GM13976 (cell line): ENCODE measurements at regions not wholly inside any gene's neighbourhood (a gene's known extent, or its start where the extent isn't known, plus 50 kb on each side); places are given as distances from the start of the nearest gene placed in this dataset.
"Not testable (repeated sequence)": the region's sequence is repeated elsewhere in the genome, so short reads cannot be mapped to it uniquely, and the experiment has no call there.

Source experiments
- DNase-seq: peaks from one replicate; pipeline ENCODE4 v3.0.0; 2012; ENCODE audit warnings: low spot score
- in situ Hi-C: fragments of 300-500 bp; cut with MboI; formaldehyde crosslinking; loops from one replicate; pipeline ENCODE4 v1.12.0; 2022; ENCODE audit warnings: low sequenced_read_pairs, mixed read lengths, inconsistent platforms; ENCODE audit not compliant: unreplicated experiment
- TF ChIP-seq, protein P1 (sequence below): IDR thresholded peaks from 2 replicates; pipeline ENCODE4 v1.5.1; 2012; ENCODE audit warnings: borderline replicate concordance, mild to moderate bottlenecking; ENCODE audit not compliant: insufficient read depth; ENCODE audit errors: extremely low read depth, missing control alignments, control extremely low read depth

DNA sequence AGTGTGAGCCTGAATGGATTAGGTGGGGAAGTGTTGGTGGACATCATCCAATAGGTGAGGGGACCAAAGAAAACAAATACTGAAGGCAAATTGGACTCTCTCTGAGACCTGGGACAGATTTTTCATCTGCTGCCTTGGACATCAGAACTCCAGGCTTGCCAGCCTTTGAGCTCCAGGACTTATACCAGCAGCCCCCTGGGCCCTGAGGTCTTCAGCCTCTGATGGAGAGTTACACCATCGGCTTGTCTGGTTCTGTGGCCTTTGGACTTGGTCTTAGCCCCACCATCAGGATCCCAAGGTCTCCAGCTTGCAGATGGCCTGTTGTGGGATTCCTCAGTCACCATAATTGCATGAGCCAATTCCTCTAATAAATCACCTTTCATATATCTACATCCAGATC lies 80.8 kb upstream of the SLC8A3 start:
- TF ChIP-seq, protein P1, sequence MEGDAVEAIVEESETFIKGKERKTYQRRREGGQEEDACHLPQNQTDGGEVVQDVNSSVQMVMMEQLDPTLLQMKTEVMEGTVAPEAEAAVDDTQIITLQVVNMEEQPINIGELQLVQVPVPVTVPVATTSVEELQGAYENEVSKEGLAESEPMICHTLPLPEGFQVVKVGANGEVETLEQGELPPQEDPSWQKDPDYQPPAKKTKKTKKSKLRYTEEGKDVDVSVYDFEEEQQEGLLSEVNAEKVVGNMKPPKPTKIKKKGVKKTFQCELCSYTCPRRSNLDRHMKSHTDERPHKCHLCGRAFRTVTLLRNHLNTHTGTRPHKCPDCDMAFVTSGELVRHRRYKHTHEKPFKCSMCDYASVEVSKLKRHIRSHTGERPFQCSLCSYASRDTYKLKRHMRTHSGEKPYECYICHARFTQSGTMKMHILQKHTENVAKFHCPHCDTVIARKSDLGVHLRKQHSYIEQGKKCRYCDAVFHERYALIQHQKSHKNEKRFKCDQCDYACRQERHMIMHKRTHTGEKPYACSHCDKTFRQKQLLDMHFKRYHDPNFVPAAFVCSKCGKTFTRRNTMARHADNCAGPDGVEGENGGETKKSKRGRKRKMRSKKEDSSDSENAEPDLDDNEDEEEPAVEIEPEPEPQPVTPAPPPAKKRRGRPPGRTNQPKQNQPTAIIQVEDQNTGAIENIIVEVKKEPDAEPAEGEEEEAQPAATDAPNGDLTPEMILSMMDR: no peak
- in situ Hi-C loops: no loop called here
- no peak for DNase-seq

DNA sequence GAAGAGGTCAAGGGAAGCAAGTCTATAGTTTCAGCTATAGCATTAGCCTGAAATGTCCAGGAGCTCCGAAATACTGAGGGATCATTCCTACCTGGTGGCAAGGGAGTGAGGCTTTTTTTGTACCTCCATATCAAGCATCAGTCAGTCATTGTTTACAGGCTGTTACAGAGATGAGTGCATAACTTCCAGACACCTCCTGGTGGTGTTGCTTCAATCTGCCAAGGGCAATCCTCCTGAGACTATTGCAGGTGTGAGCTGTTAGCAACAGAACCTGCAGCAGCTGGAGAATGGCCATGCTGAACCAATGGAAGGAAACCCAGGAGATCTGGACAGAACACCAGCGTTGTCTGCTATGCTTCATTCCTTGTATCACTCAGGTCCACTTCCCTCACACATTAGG lies 80.0 kb upstream of the SLC8A3 start:
- in situ Hi-C loops: no loop called here
- TF ChIP-seq, protein P1: no peak
- no peak for DNase-seq

DNA sequence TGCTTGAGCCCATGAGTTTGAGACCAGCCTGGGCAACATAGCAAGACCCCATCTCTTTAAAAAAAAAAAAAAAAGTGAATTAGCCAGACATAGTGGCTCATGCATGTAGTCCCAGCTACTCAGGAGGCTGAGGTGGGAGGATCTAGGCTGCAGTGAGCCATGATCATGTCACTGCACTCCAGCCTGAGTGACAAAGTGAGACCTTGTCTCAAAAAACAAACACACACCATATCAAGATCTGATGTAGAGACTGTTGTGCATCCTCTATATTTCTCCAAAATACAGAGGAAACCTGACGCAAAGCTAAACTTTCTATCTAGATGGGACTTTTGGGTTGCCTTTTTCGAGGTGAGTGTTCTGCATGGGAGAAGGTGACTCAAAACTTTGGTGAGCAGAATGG lies 77.4 kb upstream of the SLC8A3 start:
- in situ Hi-C loops: no loop called here
- DNase-seq: no peak
- TF ChIP-seq, protein P1: no peak

DNA sequence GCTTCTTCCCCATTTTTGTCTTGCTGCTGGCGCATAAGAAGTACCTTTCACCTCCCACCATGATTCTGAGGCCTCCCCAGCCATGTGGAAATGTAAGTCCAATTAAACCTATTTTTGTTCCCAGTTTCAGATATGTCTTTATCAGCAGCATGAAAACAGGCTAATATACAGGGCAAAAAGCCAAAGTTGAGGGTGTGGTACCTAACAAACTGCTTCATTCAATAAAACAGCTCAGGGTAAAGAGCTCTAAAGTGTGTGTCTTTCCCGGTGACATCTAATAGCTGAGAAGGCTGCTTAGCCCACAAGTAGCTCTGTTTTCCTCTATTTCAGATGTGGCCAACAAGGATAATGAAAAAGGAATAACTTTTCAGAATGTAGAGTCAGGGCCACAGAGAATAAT lies 76.7 kb upstream of the SLC8A3 start:
- in situ Hi-C loops: no loop called here
- DNase-seq: no peak
- TF ChIP-seq, protein P1: no peak

DNA sequence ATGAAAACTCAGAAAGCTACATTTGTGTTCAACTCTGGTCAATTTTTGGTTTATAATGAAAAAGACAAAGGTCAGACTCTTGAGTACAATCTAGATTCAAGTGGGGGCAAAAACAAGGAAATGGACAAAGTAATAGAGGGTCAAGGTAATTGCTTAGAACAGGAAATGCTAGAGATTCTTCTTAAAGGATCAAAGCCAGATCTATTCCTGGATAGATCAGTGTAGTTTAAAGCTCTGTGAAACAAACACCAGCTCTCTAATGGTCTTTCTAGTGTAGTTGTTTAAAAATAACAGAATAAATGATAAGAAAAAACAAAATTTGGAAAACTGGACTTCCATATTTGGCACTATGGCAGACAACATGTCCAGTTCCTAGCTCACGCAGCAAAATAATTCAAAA lies 70.7 kb upstream of the SLC8A3 start:
- TF ChIP-seq, protein P1: no peak
- in situ Hi-C loops: no loop called here

DNA sequence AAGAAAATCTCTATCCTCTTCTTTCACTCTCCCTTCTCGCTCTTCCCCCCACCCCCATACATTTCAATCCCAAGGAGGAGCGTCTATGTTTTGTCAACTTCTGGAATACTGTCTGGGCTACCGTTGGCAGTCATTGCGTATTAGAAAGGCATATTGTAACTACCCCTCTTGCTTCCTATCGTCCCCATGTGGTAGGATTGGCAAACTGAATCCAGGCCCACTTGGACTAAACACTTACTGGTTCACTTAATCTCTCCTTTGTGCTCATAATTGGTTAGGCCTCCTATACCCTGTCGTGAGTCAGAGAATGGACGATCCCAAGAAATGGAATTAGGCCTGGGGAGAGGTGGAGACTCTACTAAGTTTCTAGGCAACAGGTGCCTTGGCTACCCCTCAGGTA lies 68.8 kb upstream of the SLC8A3 start:
- peak; percentile 45 for DNase-seq
- in situ Hi-C loops: no loop called here
- TF ChIP-seq, protein P1: peak; percentile 41

More for the DNA sequence above, 70.7 kb upstream of the SLC8A3 start:
- DNase-seq: no peak

DNA sequence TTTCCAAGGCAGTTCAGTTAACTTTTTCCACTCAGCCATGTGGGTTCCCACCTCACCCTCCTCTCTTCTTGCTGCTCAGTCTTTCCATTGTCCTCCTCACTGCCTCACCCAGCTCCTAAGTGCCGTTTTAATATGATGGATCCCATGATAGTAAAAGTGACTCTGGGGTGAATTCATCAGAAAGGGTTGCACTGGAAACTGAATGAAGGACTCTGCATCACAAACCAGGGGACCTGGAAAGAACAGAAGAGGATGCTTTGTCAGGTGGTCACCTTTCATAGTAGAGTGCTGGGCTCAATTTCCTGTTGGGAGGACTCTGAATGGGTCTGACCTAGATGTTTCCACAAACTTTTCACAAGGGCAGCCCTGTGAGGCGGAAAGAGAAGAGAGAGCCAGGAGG lies 67.8 kb upstream of the SLC8A3 start:
- TF ChIP-seq, protein P1: no peak
- in situ Hi-C loops: no loop called here
- DNase-seq: no peak

DNA sequence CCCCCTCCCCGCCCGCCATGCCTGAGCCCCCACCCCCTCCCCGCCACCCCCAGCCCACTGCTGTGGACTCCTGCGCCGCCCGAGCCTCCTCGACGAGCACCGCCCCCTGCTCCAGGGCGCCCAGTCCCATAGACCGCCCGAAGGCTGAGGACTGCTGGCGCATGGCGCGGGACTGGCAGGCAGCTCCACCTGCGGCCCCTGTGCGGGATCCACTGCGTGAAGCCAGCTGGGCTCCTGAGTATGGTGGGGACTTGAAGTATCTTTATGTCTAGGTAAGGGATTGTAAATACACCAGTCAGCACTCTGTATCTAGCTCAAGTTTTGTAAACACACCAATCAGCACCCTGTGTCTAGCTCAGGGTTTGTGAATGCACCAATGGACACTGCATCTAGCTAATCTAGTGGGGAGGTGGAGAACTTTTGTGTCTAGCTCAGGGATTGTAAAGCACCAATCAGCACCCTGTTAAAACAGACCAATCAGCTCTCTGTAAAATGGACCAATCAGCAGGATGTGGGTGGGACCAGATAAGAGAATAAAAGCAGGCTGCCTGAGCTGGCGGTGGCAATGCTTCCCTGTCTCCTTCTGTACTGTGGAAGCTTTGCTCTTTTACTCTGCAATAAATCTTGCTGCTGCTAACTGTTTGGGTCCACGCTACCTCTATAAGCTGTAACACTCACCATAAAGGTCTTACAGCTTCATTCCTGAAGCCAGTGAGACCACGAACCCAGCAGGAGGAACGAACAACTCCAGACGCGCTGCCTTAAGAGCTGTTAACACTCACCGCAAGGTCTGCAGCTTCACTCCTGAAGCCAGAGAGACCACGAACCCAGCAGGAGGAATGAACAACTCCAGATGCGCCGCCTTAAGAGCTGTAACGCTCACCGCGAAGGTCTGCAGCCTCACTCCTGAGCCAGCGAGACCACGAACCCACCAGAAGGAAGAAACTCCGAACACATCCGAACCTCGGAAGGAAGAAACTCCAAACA lies 66.6 kb upstream of the SLC8A3 start:
- in situ Hi-C loops, DNase-seq: not testable (repeated sequence)
